ENCODE measurements at regions not wholly inside any gene's neighbourhood (a gene's known extent, or its start where the extent isn't known, plus 50 kb on each side); places are given as distances from the start of the nearest gene placed in this dataset.

DNA sequence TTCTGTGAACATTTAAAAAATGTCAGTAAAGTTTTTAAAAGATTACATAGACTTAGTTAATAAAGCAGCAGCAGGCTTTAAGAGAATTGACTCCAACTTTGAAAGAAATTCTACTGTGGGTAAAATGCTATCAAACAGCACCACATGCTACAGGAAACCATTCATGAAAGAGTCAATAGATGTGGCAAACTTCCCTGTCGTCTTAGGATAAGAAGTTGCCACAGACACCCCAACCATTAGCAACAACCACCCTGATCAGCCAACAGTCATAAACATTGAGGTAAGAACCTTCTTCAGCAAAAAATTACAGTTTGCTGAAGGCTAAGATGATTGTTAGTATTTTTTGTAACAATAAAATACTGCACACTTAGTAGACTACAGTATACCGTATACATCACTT lies 278.2 kb downstream of the CSNK1G3 start:
- Histone ChIP-seq H2BK5ac (ENCODE audit: insufficient read length, low read length) (no peak overlapping the region), H4K20me1 (ENCODE audit: control insufficient read depth, insufficient read depth, insufficient read length) (no peaks in the 10 kb centered on the region), H3K4ac (ENCODE audit: low read depth, low read length) (no peak overlapping the region), H3K79me1 (ENCODE audit: insufficient read depth, low read depth, low read length, poor library complexity, severe bottlenecking) (no peaks in the 10 kb centered on the region), H3K27me3 (ENCODE audit: insufficient read depth, low read length) (no peaks in the 10 kb centered on the region), H2AK5ac (ENCODE audit: insufficient read length, low read length) (no peak overlapping the region), H4K5ac (ENCODE audit: insufficient read length, low read depth, low read length) (no peak overlapping the region), H3K4me1 (ENCODE audit: insufficient read depth, low read length) (peaks cover 4% of the 10 kb centered on the region; the same call in 1 of the 2 replicates), H4K8ac (replicated peaks; ENCODE audit: insufficient read length, low read depth, low read length) (no peak overlapping the region), H3K4me2 (ENCODE audit: insufficient read depth, insufficient read length, low read length) (no peak overlapping the region), H3K18ac (ENCODE audit: insufficient read length, low read depth, low read length) (no peak overlapping the region), H3T11ph (ENCODE audit: low read length) (no peak overlapping the region), H3K27ac (ENCODE audit: insufficient read length, low read depth, low read length) (no peak overlapping the region), H3K14ac (ENCODE audit: insufficient read depth, low read length) (no peak overlapping the region), H3K79me2 (ENCODE audit: insufficient read depth, low read length) (no peaks in the 10 kb centered on the region), H3K23me2 (ENCODE audit: insufficient read length, low read depth, low read length, poor library complexity, severe bottlenecking) (no peaks in the 10 kb centered on the region), H3K9me3 (ENCODE audit: control insufficient read depth, low read depth, low read length) (peaks cover 9% of the 10 kb centered on the region), H3K56ac (ENCODE audit: insufficient read length, low read depth, low read length) (no peak overlapping the region), H2BK120ac (ENCODE audit: low read depth, low read length, poor library complexity, severe bottlenecking) (no peak overlapping the region), H2BK20ac (ENCODE audit: low read depth, low read length, poor library complexity, severe bottlenecking) (no peak overlapping the region), H4K91ac (ENCODE audit: insufficient read length, low read depth, low read length) (no peak overlapping the region), H2BK15ac (ENCODE audit: low read depth, low read length) (no peak overlapping the region), H2AFZ (ENCODE audit: low read length) (no peak overlapping the region), H3K23ac (ENCODE audit: insufficient read length, low read depth, low read length) (no peak overlapping the region), H3K9ac (ENCODE audit: extremely low read depth, insufficient read length, low read length) (no peak overlapping the region), H2BK12ac (ENCODE audit: insufficient read length, low read depth, low read length) (no peak overlapping the region)
- TF ChIP-seq, protein P1, sequence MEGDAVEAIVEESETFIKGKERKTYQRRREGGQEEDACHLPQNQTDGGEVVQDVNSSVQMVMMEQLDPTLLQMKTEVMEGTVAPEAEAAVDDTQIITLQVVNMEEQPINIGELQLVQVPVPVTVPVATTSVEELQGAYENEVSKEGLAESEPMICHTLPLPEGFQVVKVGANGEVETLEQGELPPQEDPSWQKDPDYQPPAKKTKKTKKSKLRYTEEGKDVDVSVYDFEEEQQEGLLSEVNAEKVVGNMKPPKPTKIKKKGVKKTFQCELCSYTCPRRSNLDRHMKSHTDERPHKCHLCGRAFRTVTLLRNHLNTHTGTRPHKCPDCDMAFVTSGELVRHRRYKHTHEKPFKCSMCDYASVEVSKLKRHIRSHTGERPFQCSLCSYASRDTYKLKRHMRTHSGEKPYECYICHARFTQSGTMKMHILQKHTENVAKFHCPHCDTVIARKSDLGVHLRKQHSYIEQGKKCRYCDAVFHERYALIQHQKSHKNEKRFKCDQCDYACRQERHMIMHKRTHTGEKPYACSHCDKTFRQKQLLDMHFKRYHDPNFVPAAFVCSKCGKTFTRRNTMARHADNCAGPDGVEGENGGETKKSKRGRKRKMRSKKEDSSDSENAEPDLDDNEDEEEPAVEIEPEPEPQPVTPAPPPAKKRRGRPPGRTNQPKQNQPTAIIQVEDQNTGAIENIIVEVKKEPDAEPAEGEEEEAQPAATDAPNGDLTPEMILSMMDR (conservative IDR thresholded peaks at IDR 0.05) = no peak
- no peak for DNase-seq
- Mint-ChIP-seq H3K9me3 (peaks cover 12 to 16% of the 10 kb centered on the region in 2 experiments), H3K4me1 (peaks cover 9 to 19% of the 10 kb centered on the region in 2 experiments), H3K4me3 (no peak overlapping the region), H3K27ac (no peak overlapping the region), H3K27me3 (ENCODE audit: low read depth) (no peaks in the 10 kb centered on the region), H3K36me3 (ENCODE audit: insufficient read depth in 1 of 3, low read depth in 3 of 3) (peaks cover 13 to 17% (median 14%) of the 10 kb centered on the region in 3 experiments)
- WGBS (ENCODE audit: extremely low coverage, insufficient read length, low lambda C conversion rate) = no CpG with 5 or more reads among the region's 2 CpGs
